Esophagus (tissue), 2 donors: ENCODE measurements at regions not wholly inside any gene's neighbourhood (a gene's known extent, or its start where the extent isn't known, plus 50 kb on each side); places are given as distances from the start of the nearest gene placed in this dataset.
A peak's percentile ranks its signal among the peaks of the same experiment; 100 is the strongest.

Source experiments
- H3K27ac ChIP-seq, 2 donors: one replicate each; pipeline ENCODE4 v1.5.1; 2013; ENCODE audit warnings: low read depth in 2 of 2, mild to moderate bottlenecking in 2 of 2, inconsistent platforms in 1 of 2, low read length in 1 of 2, moderate library complexity in 1 of 2
- H3K27me3 ChIP-seq, 2 donors: one replicate each; pipeline ENCODE4 v1.6.1; 2013; ENCODE audit warnings: low read length in 2 of 2, control low read depth in 1 of 2, mild to moderate bottlenecking in 1 of 2; ENCODE audit not compliant: insufficient read depth in 2 of 2, control insufficient read depth in 1 of 2
- H3K36me3 ChIP-seq, 2 donors: one replicate each; pipeline ENCODE4 v1.6.1; 2013; ENCODE audit warnings: low read length in 1 of 2; ENCODE audit not compliant: control insufficient read depth in 2 of 2, insufficient read depth in 2 of 2
- H3K4me1 ChIP-seq, 2 donors: one replicate each; pipeline ENCODE4 v1.6.1; 2013; ENCODE audit warnings: low read length in 1 of 2; ENCODE audit not compliant: control insufficient read depth in 2 of 2, insufficient read depth in 2 of 2
- H3K4me3 ChIP-seq, 2 donors: one replicate each; pipeline ENCODE4 v1.5.1; 2013; ENCODE audit warnings: low read length in 2 of 2, mild to moderate bottlenecking in 2 of 2, low read depth in 1 of 2, moderate library complexity in 1 of 2
- H3K9me3 ChIP-seq, 2 donors: one replicate each; pipeline ENCODE4 v1.6.1; 2013; ENCODE audit warnings: mild to moderate bottlenecking in 2 of 2, low read depth in 1 of 2, low read length in 1 of 2, moderate library complexity in 1 of 2; ENCODE audit not compliant: control insufficient read depth in 2 of 2, insufficient read depth in 1 of 2
- WGBS, 2 donors: extraction: QIAGEN DNeasy Blood & Tissue Kit; methylation state at CpG; one replicate each; pipeline ENCODE4 v1.1.7; 2013; 5-methylcytosine and 5-hydroxymethylcytosine counted together
- donor health status: healthy with polysubstance abuse.
- donor health status: Bipolar disorder and iron deficiency.

DNA sequence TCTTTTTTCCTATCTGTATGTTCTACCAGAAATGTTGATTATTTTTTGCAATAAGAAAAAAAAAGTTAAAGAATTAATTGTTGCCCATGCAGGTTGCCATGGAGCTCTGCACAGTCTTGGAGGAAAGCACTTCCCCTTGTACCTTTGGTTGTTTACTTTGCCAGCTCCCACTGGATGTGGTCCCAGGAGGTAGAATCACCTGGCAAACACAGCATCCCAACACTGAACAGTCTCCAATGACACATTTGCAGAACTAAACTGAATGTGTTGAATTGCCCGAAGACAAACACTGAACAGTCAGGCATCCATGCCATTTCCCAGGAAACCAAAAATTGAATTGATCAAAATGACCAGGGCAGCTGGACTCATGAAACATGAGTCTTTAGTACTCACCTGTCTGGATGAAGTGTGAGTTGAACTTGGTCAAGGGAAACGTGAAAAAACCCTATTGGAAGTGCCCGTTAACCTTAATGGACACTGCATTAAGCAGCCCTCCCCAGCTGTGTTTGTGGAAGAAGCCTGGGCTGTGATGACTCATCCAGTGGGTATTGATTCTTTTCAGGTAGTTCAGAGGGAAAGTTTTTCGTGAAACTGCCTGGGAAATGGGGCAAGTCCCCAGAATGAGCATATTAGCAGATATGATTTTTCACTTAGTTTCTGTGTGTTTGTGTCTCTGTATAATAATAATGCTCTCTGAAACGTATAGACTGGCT lies 284.7 kb upstream of the STT3B start:
- H3K4me1 ChIP-seq: peaks cover 0 to 2% of the 10 kb centered on the region in 2 donors
- whole genome bisulfite sequencing, 2 donors: 41 to 44% methylated on average over 5 of the region's 5 CpGs
- no peaks in the 10 kb centered on the region for H3K36me3 ChIP-seq
- H3K27ac ChIP-seq: peak overlapping the region in 1 of 2 donors; percentile 11
- H3K27me3 ChIP-seq: no peaks in the 10 kb centered on the region
- no peak overlapping the region for H3K4me3 ChIP-seq
- no peaks in the 10 kb centered on the region for H3K9me3 ChIP-seq

DNA sequence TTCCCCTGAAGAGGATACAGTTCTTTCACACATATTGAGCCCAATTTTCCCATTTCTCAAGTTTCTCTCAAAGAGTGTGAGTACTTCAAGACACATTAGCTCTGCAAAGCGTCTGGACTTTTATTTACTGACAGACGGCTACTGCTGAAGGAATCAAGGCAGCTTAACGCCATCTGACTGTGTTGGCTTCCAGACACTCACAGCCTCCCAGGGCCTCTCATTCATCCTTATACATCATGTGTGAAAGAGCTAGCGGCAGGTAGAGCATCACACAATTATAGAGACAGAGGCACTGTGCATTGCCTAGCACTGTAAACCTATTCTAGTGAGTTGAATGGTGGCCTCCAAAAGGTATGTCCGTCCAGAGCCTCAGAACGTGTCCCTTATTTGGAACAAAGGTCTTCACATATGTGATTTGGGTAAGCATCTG lies 284.1 kb upstream of the STT3B start:
- Histone ChIP-seq H3K27ac (no peak overlapping the region), H3K36me3 (no peaks in the 10 kb centered on the region), H3K4me1 (peaks cover 0 to 2% of the 10 kb centered on the region in 2 donors), H3K9me3 (no peaks in the 10 kb centered on the region), H3K4me3 (no peak overlapping the region), H3K27me3 (no peaks in the 10 kb centered on the region)
- 71 to 72% methylated on average over 6 of the region's 6 CpGs for WGBS, 2 donors

DNA sequence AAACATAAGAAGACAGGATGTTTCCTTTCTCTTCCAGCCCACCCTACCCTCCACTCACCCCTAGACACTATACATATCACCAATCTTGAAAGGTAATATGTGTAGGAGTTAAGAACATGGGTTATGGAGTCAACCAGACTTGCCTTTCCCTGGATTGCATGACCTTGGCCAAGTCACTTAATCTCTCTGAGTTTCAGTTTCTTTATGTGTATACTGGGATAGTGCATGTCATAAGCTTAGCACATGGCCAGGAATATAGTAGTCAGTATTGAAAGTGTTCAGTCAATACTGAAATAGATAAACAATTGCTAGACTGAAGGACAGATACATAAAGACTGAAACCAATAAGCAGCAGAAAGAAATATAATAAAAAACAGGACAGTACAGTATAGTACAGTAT lies 283.2 kb upstream of the STT3B start:
- Histone ChIP-seq H3K4me1 (peaks cover 0 to 2% of the 10 kb centered on the region in 2 donors), H3K27me3 (no peaks in the 10 kb centered on the region), H3K27ac (no peak overlapping the region), H3K4me3 (no peak overlapping the region), H3K36me3 (no peaks in the 10 kb centered on the region), H3K9me3 (no peaks in the 10 kb centered on the region)

DNA sequence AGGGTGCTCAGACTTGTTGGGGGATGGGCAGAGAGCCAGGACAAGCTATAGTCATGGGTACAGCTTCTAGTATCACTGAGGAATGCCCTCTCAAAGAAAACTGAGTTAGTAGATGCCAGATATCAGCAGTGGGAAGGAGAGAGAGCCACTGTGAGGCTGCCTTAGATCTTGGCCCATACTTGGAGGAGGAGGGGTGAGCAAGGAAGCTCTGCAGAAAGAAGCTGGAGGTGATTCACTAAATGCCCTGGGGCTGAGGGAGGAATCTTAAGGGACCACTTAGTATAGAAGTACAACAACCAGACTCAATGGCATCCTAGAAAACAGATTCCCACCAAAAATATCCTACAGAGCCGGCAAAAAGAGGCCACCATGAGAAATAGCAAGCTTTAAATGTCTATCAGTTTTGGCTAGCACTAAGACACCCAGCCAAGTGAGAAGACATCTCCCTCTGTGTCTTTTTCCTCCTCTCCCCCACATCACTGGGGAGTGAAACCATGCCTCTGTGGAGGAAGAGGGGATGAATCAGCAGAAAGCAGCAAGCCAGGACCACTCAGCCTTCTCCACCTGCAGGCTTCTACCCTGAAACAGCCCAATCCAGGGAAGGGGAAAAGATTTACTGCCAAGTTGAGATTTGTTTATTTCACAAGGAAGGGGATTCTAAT lies 282.5 kb upstream of the STT3B start:
- H3K9me3 ChIP-seq: no peaks in the 10 kb centered on the region
- H3K27ac ChIP-seq: no peak overlapping the region
- H3K36me3 ChIP-seq: no peaks in the 10 kb centered on the region
- H3K27me3 ChIP-seq: no peaks in the 10 kb centered on the region
- H3K4me1 ChIP-seq: peaks cover 0 to 2% of the 10 kb centered on the region in 2 donors
- H3K4me3 ChIP-seq: no peak overlapping the region
- WGBS, 2 donors: 74 to 87% methylated on average over 1 of the region's 1 CpG

DNA sequence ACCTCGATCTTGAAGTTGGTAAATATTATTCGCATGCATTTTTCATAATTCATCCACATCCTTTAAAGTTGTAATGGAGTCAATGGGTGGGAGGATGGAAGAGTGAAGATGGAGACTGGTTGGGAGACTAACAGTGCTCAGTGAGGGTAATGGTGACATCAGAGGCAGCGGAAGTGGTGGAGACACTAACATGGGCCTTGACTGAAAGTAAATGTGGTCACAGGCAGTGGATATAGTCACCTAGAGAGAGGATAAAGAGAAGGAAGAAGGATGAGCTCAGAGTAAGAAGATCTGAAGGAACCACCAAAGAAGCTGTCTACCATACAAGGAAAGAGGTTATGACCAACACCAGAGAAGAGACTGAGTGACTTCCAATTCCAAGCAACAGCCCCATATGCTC lies 281.6 kb upstream of the STT3B start:
- H3K4me1 ChIP-seq: peaks cover 0 to 2% of the 10 kb centered on the region in 2 donors
- H3K4me3 ChIP-seq: no peak overlapping the region
- no peaks in the 10 kb centered on the region for H3K36me3 ChIP-seq
- WGBS, 2 donors: 95 to 97% methylated on average over 3 of the region's 3 CpGs
- no peaks in the 10 kb centered on the region for H3K27me3 ChIP-seq
- H3K27ac ChIP-seq: no peak overlapping the region
- no peaks in the 10 kb centered on the region for H3K9me3 ChIP-seq

DNA sequence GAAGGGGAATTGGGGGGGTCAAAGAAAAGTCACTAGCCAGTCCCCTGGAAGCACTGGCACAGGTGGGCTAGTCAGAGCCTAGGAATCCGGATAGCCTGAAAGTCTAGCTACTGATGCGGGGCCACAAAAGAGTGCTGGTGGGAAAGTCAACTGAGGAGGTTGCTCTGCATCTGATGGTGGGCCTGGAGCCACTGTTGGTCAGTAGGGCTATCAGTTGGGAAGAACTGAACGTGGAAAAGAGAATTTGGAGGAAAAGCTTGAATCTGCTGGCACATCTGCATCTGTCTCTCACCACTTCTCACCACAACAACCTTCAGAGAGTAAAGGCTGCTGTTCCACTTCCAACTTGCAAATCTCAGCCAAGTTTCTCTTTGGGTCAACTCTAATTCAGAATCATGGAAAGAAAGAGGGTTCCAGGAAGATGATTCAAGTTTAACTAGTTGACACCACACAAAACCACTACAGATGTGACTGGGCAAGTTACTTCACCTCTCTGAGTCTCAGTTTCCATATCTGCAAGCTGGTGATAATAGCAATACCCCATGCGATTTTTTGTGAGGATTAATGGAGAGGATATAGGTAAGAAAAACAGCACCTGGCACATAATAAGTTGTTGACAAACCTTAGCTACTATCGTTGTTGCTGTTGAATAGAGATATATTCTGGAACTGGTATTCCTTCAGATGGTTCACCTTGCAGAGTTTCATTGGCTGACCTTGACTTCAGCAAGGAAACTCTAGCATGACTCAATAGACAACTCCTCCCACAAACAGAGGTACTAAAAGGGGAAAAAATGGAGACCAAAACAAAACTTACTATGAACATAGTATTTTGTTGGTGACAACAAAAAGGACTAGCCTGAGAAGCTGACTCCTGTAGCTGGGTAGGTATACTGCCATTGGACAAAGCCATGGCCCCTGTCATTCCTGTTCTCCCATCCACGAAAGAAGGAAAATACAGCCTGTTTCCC lies 280.2 kb upstream of the STT3B start:
- Histone ChIP-seq H3K27me3 (no peaks in the 10 kb centered on the region), H3K4me1 (peaks cover 0 to 2% of the 10 kb centered on the region in 2 donors), H3K9me3 (no peaks in the 10 kb centered on the region), H3K27ac (no peak overlapping the region), H3K4me3 (no peak overlapping the region), H3K36me3 (no peaks in the 10 kb centered on the region)
- WGBS, 2 donors: 69 to 76% methylated on average over 6 of the region's 6 CpGs

DNA sequence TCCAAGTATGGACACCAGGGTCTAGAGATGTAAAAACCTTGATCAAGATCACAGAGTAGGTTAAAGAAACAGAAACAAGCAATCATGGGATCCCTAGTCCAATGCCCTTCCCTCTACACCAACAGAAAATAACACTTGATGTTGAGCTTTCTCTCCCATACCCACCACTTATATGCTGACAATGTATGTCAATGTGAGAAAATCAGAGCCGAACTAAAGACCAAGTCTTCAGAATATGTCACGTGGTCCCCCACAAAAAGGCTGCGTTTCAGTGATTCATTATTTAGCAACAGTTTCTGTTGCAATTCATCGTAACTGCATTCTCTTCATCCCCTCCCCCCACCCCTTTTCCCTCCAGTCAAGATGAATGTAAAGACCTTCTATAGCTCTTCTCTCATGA lies 278.9 kb upstream of the STT3B start:
- no peaks in the 10 kb centered on the region for H3K36me3 ChIP-seq
- no peak overlapping the region for H3K4me3 ChIP-seq
- no peaks in the 10 kb centered on the region for H3K4me1 ChIP-seq
- no peaks in the 10 kb centered on the region for H3K9me3 ChIP-seq
- 81 to 87% methylated on average over 4 of the region's 4 CpGs for WGBS, 2 donors
- no peaks in the 10 kb centered on the region for H3K27me3 ChIP-seq
- H3K27ac ChIP-seq: no peak overlapping the region

DNA sequence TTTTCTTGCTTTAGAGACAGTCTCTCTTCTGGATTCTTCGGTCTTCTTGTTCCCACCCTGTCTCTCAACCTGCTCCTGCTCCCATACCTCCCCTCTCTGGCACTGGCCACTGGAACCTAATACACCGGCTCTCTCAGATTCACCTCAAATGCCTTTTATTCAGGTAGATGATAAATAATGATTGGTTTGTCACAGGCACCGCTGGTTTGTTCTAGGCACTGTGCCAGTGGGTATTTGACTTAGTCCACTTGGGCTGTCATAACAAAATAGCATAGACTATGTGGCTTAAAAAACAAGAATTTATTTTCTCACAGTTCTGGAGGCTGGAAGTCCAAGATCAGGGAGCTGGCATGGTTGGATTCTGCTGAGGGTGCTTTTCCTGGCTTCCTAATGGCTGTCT lies 278.2 kb upstream of the STT3B start:
- no peak overlapping the region for H3K4me3 ChIP-seq
- H3K36me3 ChIP-seq: no peaks in the 10 kb centered on the region
- no peaks in the 10 kb centered on the region for H3K27me3 ChIP-seq
- H3K27ac ChIP-seq: no peak overlapping the region
- WGBS, 2 donors: 62 to 64% methylated on average over 3 of the region's 3 CpGs
- H3K4me1 ChIP-seq: no peaks in the 10 kb centered on the region
- no peaks in the 10 kb centered on the region for H3K9me3 ChIP-seq

DNA sequence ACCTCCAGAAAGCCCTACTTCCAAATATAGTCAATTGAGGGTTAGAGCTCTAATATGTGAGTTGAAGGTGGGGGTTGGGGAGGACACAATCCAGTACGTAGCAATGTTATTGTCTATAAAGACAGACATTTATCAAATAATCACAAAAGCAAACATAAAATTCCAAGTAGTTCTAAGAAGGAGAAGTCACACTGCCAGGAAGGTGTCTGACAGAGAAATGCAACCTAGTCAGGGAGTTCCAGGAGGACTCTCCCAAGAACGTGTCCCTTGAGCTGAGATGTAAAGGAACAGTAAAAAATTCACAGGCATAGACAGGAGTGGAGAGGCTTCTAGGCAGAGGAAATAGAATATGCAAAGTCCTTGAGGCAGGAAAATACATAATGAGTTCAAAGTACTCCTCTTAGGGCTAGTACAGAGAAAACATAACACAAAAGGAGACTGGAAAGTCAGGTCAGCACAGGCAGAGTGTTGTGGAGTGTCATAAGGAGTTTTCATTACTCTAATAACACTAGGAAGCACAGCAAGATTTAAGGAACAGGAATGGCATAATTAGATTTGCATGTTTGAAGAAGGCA lies 277.6 kb upstream of the STT3B start:
- H3K4me3 ChIP-seq: no peak overlapping the region
- H3K36me3 ChIP-seq: no peaks in the 10 kb centered on the region
- H3K4me1 ChIP-seq: no peaks in the 10 kb centered on the region
- 37 to 60% methylated on average over 2 of the region's 2 CpGs for WGBS, 2 donors
- H3K27me3 ChIP-seq: no peaks in the 10 kb centered on the region
- no peaks in the 10 kb centered on the region for H3K9me3 ChIP-seq
- no peak overlapping the region for H3K27ac ChIP-seq
